ENCODE measurements at regions not wholly inside any gene's neighbourhood (a gene's known extent, or its start where the extent isn't known, plus 50 kb on each side); places are given as distances from the start of the nearest gene placed in this dataset.
"Not testable (repeated sequence)": the region's sequence is repeated elsewhere in the genome, so short reads cannot be mapped to it uniquely, and the experiment has no call there.

DNA sequence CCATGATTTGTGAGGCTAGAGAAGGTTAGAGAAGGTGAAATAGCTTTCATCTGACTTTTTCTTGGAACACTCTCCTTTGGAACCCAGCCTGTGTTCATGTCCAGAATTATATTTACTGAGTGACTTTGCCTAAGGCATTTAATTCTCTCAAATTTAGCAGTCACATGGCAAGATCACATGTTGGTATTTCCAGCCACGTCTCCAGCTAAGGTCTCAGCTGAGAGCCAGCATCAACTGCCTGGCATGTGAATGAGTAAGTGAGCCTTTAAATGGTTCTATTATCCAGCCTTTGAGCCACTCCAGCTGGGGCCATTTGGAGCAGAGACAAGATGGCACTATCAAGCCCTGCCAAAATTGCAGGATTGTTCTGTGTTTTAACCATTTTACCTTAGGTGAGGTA lies 130.2 kb upstream of the SGO1 start:
- no peak for DNase-seq

DNA sequence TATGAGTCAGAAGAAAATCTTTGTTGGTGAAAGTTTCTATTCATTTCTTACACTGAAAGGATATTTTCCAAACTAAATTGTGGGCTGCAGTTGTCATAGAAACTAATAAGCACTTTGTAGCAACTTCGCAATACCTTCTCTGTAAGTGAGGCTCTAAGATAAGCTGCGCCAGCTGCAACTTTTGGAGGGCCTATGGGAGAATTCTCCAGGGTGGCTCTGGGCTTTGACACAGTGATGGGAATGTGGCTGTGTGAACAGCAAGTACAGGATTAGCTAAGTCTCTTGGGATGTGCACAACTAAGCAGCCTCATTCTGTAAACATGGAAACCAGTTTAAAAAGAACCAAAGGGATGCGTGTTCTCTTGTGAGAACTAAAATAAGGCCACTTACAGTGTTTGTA lies 124.6 kb upstream of the SGO1 start:
- DNase-seq = no peak

DNA sequence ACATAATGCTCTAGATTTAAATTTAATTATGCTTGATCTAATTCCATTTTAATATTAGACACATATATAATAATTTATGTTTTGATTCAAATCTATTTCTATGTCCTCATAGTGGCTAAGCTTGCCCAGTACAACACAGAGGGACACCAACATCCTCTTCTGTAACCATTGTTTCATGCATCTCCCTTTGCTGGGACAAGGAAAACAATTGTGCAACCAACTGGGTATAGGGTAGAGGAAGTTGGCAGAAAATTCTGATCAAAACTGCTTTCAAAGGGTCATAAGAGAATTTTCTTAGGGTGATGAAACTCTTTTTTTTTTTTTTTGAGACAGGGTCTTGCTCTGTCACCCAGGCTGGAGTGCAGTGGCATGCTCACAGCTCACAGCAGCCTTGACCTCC lies 121.4 kb upstream of the SGO1 start:
- no peak for DNase-seq

DNA sequence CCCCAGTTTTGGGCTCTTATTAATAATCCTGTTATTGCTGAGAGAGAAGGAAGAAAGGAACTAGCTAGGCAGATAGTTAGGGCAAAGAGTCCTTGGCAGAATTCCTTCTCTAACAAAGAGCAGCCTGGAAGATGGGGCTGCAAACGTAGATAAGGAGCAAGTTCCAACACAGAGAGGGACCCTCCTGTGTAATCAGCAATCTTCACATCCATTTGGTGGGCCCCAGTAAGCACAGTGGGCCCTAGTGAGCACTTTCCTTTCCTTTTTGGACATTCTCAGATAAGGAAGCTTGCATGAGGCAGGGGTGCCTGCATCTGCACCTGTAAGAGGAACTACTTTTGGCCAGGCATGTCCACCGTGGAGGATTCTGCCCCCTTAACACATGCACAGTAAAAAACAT lies 119.6 kb upstream of the SGO1 start:
- DNase-seq = no peak

DNA sequence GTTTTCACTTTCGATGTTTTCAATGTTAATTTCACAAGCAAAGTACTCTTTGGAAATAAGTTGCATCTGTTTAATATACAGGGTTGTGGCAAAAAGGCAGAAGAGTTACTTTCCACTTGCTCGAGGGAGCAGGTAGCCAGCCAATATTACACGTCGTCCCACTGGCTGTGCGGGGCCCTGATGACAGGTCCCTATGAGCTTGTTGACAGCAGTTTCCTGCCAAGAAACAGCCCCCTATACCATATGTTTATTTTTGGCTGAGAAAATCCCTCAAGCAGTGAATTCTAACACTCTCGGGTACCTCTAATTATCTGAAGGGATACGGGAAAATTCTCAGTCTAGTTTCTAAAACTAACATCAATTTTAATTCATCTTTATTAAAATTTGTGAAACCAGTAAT lies 116.8 kb upstream of the SGO1 start:
- no peak for DNase-seq

DNA sequence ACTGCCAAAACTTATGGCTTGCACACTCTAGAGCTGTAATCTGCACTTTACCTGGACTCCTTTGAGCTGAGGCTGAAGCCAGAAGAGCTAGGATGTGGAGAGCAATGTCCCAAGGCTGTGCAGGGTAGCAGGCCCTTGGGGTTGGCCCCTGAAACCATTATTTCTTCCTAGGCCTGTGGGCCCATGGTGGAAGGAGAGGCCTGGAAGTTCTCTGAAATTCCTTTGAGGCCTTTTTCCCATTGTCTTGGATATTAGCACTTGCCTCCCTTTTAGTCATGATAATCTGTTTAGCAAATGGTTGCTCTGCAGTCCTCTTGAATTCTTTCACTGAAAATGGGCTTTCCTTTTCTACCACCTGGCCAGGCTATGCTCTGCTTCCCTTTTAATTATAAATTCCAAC lies 102.0 kb upstream of the SGO1 start:
- DNase-seq = no peak

DNA sequence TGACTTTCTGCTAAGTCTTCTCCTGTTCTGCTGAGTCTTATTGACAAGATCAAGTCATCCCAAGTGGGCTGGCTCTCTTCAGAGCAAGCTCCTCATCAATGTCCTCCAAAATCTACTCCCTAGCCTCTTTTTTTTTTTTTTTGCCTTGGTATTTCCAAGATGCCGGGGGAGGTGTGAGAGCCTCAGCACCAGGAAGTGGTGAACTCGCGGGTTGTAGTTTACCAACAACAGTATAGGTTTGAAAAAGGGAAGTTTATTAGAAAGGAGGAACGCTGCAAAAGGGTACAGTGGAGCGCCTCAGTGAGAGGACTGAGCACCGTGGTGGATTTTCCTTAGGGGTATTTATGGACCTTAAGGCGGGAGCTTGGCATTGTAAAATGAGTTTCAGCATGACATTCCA lies 94.3 kb upstream of the SGO1 start:
- no peak for DNase-seq

DNA sequence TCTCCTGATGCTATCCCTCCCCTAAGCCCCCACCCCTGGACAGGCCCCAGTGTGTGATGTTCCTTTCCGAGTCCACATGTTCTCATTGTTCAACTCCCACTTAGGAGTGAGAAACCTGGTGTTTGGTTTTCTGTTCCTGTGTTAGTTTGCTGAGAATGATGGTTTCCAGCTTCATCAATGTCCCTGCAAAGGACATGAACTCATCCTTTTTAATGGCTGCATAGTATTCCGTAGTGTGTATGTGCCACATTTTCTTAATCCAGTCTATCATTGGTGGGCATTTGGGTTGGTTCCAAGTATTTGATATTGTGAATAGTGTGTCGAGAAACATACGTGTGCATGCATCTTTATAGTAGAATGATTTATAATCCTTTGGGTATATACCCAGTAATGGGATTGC lies 80.0 kb upstream of the SGO1 start:
- not testable (repeated sequence) for DNase-seq

DNA sequence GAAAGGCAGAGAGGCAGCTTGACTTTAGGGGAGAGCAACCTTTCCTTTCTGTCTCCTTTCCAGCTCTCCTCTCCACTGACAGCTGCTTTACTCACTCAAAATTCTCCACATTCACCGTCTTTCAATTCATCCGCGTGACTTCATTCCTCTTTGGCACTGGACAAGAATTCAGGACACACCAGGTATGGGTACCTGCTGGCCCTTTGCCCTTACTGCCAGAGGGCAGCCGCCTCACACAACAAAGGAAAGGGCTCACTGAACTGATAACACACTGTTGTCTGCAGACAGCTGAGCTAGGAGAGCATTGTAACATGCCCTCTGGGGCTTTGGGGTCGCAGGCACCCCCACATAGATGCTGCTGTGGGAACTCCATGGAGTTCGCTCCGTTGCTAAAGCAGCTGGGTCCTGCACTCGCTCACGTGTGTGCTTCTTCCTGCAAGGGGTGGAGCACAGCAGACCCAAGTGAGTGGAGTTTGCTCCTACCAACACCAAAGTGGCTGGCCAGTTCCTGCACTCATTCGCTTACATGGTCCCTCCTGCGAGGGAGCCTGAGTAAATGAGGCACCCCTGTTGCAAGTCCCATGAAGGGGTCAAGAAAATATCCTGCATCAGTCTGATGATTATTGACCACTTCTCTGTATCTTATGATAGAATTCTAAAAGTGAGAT lies 79.0 kb upstream of the SGO1 start:
- DNase-seq = no peak

DNA sequence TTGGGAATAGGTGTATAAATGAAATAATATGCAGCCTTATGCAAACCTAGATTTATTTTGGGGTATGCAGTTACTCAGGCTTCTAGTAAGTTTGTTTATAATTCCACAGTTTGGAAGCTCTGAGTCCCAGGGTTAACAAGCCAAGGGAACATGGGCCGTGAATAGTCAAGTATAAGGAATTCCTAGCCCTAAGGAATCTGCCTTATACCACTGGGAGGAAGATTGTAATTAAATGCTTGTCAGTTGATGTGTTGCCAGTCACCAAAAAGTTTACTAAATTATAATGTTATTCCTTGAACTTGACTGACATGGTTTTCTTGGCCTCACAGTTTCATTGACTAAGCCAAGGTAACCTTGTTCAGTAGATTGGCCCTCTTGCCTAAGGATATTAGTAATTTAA lies 72.4 kb upstream of the SGO1 start:
- DNase-seq = no peak

DNA sequence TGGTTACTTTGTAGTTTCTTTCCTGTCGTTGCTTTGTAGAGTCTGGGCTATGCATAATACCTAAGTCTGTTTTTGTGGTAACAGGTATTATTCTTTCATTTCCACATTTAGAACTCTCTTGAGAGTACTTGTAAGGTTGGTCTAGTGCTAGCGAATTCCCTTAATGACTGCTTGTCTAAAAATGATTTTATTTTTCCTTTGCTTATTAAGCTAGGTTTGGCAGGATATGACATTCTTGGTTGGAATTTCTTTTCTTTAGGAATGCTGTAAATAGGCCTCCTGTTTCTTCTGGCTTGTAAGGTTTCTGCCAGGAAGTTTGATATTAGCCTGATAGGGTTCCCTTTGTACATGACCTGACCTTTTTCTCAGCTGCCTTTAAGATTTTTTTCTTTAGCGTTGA lies 70.1 kb upstream of the SGO1 start:
- peak in 1 of 2 experiments; percentile 60 for DNase-seq

DNA sequence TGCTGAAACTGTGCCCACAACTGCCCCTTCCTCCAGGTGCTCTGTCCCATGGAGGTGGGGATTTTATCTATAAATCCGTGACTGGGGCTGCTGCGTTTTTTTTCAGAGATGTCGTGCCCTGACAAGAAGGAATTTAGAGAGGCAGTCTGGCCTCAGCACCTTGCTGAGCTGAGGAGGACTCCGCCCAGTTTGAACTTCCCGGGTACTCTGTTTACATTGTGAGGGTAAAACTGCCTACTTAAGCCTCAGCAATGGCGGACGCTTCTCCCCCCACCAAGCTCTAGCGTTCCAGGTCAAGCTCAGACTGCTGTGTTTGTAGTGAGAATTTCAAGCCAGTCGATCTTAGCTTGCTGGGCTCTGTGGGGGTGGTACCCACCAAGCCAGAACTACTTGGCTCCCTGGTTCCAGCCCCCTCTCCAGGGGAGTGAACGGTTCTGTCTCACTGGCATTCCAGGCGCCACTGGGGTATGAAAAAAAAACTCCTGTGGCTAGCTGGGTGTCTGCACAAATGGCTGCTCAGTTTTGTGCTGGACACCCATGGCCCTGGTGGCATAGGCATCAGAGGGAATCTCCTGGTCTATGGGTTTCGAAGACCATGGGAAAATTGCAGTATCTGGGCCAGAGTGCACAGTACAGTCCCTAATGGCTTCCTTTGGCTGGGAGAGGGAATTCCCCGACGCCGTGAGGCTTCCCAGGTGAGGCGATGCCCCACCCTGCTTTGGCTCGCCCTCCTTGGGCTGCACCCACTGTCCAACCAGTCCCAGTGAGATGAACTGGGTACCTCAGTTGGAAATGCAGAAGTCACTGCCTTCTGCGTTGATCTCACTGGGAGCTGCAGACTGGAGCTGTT lies 68.5 kb upstream of the SGO1 start:
- DNase-seq = no peak

DNA sequence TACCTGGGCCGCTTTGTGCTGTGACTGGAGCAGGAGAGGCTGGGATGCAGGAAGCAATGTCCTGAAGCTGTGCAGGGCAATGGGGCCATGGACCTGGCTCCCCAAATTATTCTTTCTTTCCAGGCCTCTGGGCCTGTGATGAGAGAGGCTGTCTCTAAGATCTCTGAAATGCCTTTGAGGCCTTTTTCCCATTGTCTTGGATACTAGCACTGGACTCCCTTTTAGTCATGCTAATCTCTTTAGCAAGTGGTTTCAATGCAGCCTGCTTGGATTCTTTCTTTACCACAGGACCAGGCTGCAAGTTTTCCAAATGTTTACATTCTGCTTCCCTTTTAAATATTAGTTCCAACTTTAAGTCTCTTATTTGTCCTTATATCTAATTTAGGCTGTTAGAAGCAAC lies 64.8 kb upstream of the SGO1 start:
- DNase-seq = no peak

DNA sequence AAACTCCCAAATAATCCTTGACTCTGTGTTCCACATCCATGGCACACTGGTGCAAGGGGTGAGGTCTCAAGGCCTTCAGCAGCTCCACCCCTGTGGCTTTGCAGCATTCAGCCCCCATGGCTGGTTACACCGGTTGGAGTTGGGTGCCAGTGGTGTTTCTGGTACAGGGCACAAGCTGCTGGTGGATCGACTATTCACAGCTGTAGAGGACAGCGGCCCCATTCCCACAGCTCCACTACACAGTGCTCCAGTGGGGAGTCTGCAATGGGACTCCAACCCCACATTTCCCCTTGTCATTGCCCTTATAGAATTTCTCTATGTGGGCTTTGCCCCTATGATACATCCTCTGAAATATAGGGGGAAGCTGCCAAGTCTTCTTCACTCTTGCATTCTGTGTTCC lies 64.3 kb upstream of the SGO1 start:
- no peak for DNase-seq

DNA sequence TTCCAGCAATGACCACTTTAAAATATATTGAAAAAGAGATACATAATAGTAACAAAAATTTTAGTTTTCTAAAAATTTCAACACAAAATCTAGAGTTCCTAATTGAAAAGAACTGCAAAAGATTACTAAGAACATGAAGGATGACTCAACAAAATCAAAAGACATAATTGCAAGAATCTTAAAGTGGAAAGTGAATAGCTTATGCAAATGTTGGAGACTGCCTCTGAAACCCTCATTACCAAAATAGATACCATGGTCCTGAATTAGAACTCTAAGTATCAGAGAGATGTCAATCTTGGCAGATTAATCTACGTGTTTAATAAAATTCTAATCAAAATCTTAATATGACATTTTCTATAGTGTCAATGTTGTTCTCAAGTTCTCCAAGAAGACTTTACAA lies 60.7 kb upstream of the SGO1 start:
- no peak for DNase-seq

DNA sequence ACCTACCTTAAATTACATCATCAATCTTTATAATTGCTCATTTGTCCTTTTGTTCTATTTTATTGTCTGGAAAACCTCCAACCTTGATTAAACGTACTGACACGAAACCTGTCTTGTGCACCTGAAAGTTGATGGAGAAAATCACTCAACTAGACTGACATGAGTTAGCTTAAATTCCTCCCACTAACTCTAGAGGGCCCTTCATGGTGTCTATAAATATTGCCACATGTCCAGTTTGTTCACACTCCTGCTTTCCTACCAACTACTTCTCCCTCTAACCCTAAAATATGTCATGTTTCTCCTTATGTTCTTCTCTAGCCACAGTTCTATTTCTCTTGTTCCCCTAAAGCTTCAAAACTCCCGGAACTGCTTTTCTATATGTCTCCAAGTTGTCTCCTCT lies 59.8 kb upstream of the SGO1 start:
- DNase-seq = no peak

DNA sequence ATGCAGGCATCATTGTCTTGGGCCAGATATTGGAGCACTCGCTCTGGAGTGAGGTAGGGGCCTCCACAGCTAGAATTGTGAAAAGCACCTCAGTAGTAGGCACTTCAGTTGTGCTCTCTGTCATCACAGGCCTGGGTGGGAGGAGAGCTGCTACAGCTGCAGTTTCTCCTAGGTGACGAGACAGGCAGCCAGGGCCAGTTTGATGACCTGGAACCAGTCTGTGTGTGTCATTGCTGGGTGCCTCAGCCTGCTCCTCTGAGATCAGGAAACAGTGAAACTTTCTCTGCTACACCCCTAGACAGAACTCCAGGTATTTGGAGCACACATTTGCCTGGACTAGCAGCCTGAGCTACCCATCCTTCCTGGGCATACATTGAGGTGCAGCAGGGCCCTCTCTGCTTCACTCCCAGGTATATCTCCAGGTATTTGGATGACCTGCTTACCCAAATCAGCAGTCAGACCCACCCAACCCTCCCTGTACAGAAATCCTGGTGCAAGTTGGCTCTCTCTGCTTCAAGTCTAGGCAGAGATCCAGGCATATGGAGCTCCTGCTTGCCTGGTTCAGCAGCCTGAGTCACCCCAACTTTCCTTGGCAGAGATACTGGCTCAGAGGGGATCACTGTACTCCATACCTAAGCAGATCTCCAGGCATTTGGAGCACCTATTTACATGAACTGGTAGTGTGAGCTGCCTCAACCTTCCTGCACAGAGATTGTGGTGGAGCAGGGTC lies 54.3 kb upstream of the SGO1 start:
- DNase-seq = no peak

DNA sequence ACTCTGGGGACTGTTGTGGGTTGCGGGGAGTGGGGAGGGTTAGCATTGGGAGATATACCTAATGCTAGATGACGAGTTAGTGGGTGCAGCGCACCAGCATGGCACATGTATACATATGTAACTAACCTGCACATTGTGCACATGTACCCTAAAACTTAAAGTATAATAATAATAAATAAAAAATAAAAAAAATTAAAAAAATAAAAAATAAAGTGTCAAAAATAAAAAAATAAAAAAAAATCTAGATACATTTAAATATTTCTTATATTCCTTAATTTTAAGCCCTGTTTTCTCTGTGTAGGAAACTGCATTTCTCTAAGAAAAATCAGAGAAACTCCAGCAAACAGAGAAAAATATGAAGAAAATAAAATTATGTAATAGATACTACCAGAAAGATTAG lies 52.2 kb upstream of the SGO1 start:
- not testable (repeated sequence) for DNase-seq

DNA sequence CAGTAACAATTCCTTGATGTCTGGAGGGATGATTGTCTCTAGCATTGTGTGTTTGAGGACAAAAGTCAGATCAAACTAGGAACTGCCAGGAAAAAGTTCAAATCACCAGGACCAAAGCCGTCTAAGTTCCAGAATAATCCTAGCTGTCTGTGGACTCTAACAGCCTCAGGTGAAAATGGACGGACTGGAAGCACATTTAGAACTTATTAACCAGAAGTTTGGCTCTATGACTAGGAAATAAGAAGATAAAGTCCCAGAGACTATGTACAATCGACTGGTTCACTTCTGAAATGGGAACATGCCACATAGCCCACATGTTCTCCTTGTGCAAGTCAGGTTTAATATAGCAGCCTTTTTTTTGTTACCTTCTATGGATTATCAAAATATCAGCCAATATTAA lies 50.6 kb upstream of the SGO1 start:
- no peak for DNase-seq

All from SW 1271 (cell line).